Prostate gland (tissue), 2 donors: ENCODE measurements at regions not wholly inside any gene's neighbourhood (a gene's known extent, or its start where the extent isn't known, plus 50 kb on each side); places are given as distances from the start of the nearest gene placed in this dataset.

Source experiments
- CTCF ChIP-seq, 4 experiments: fragments of 200-600 bp in 2 of 4; fragments of 450-650 bp in 2 of 4; sonication (generic) in 2 of 4; IDR thresholded peaks; 1 replicate in 3 of 4; 2 replicates in 1 of 4; pipeline ENCODE4 v1.5.1; 2016 to 2019; ENCODE audit warnings: antibody characterized with exemption in 4 of 4, mild to moderate bottlenecking in 2 of 4, moderate library complexity in 2 of 4
- POLR2AphosphoS5 ChIP-seq: sonication (generic); formaldehyde crosslinking; IDR thresholded peaks from one replicate; pipeline ENCODE4 v1.6.1; 2017; ENCODE audit warnings: antibody characterized with exemption

GRCh38 chr6:90978046-90978445, 391.2 kb upstream of the MAP3K7 start:
- TF ChIP-seq CTCF (IDR thresholded peaks at IDR 0.05) (no peak), POLR2AphosphoS5 (no peak)
